HEK293T (cell line): ENCODE measurements at regions not wholly inside any gene's neighbourhood (a gene's known extent, or its start where the extent isn't known, plus 50 kb on each side); places are given as distances from the start of the nearest gene placed in this dataset.

Experiments used
- ARNT ChIP-seq: fragments of 450-650 bp; IDR thresholded peaks from 2 replicates; pipeline ENCODE4 v1.6.1; 2017; ENCODE audit warnings: mild to moderate bottlenecking
- BHLHE40 ChIP-seq: fragments of 450-650 bp; IDR thresholded peaks from 2 replicates; pipeline ENCODE4 v1.6.1; 2016; ENCODE audit warnings: mild to moderate bottlenecking, moderate library complexity, borderline replicate concordance
- CTBP1 ChIP-seq: fragments of 450-650 bp; IDR thresholded peaks from 2 replicates; pipeline ENCODE4 v1.6.1; 2016; ENCODE audit warnings: borderline replicate concordance
- ELF4 ChIP-seq: fragments of 450-650 bp; IDR thresholded peaks from 2 replicates; pipeline ENCODE4 v1.6.1; 2017; ENCODE audit warnings: antibody characterized with exemption
- FOXA1 ChIP-seq: fragments of 450-650 bp; IDR thresholded peaks from 2 replicates; pipeline ENCODE4 v1.6.1; 2016; ENCODE audit warnings: mild to moderate bottlenecking
- FOXK2 ChIP-seq: fragments of 450-650 bp; IDR thresholded peaks from 2 replicates; pipeline ENCODE4 v1.6.1; 2016; ENCODE audit warnings: mild to moderate bottlenecking
- FOXM1 ChIP-seq: fragments of 450-650 bp; IDR thresholded peaks from 2 replicates; pipeline ENCODE4 v1.6.1; 2017; ENCODE audit warnings: mild to moderate bottlenecking, borderline replicate concordance
- HDGF ChIP-seq: fragments of 450-650 bp; IDR thresholded peaks from 2 replicates; pipeline ENCODE4 v1.6.1; 2017; ENCODE audit warnings: antibody characterized with exemption, borderline replicate concordance
- L3MBTL2 ChIP-seq: fragments of 450-650 bp; conservative IDR thresholded peaks from 2 replicates; pipeline ENCODE4 v1.6.1; 2016; ENCODE audit warnings: mild to moderate bottlenecking
- NFRKB ChIP-seq: fragments of 450-650 bp; IDR thresholded peaks from 2 replicates; pipeline ENCODE4 v1.6.1; 2016; ENCODE audit warnings: mild to moderate bottlenecking, moderate library complexity
- PKNOX1 ChIP-seq: fragments of 450-650 bp; IDR thresholded peaks from 2 replicates; pipeline ENCODE4 v1.6.1; 2016
- SP1 ChIP-seq: fragments of 450-650 bp; IDR thresholded peaks from 2 replicates; pipeline ENCODE4 v1.6.1; 2017
- TARDBP ChIP-seq: fragments of 450-650 bp; IDR thresholded peaks from 2 replicates; pipeline ENCODE4 v1.6.1; 2016
- ZNF384 ChIP-seq: fragments of 450-650 bp; IDR thresholded peaks from 2 replicates; pipeline ENCODE4 v1.6.1; 2016

GRCh38 chr5:68555907-68556681 is 340.5 kb downstream of the PIK3R1 start:
- TF ChIP-seq FOXM1: no peak
- no peak for TF ChIP-seq SP1
- TF ChIP-seq CTBP1: no peak
- TF ChIP-seq L3MBTL2: no peak
- TF ChIP-seq FOXK2: no peak
- TF ChIP-seq BHLHE40: no peak
- TF ChIP-seq FOXA1: no peak
- no peak for TF ChIP-seq TARDBP
- no peak for TF ChIP-seq NFRKB
- no peak for TF ChIP-seq ZNF384
- no peak for TF ChIP-seq HDGF
- no peak for TF ChIP-seq ELF4
- TF ChIP-seq ARNT: no peak
- no peak for TF ChIP-seq PKNOX1
